ENCODE measurements at regions not wholly inside any gene's neighbourhood (a gene's known extent, or its start where the extent isn't known, plus 50 kb on each side); places are given as distances from the start of the nearest gene placed in this dataset.

DNA sequence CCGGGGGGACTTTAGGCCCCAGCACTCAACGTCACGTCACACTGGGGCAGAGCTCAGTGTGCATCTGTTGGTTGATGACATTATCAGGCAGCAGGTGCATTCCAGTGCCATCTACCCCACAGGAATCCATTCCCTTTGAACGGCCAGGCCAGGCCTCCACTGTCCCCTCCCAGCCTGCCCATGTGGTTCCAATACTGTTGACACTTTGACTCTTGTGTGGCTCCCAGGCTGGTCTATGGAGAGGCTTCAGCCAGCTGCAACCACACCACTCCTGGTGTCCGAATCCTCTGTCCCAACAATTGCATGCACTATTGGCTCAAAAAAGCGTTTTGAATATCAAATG, 92.0 kb upstream of the SIM2 start:
- H3K27me3 Mint-ChIP-seq (ENCODE audit: low read depth in 2 of 2) = peaks cover 13 to 16% of the 10 kb centered on the region in 2 donors

DNA sequence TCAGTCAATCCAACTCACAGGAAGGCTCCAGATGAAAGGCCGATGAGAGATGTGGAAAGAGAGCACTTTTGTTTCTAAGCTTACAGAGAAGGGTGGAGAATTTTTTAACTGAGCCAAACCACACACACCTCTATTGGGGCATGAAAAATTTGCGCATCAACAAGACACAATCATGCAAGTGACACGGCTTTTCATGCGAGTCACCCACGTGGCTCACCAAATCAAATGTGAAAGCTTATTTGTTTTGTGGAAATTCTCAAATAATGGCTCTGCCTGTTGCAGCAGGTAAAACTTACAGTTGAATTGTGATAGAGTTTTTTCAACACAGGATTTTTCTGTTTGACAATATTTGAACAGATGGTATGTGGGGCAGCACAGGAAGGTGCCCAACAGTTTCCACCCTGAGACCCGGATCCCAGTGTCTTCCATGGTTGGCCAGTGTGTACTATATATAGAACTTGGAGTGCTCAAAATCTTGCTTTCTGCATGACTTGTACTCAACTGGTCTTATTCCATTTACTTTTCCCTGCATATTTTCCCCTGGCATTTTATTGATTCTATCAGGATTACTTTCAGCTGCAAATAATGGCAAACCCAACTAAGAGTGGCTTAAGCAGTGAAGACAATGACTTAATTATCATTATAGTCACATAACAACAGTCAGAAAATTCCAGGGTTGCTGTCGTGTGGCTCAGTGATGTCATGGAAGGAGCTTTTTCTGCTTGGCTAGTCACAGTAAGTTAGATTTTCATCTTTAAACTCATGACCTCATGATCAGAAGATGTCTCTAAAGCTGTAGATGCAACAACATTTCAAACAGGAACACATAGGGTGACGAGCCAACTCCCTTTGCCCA, 90.6 kb upstream of the SIM2 start:
- H3K4me3 ChIP-seq (ENCODE audit: low read length) = no peak overlapping the region
- no peaks in the 10 kb centered on the region for H3K27me3 ChIP-seq (ENCODE audit: control insufficient read depth, insufficient read depth, low read length)
- no peaks in the 10 kb centered on the region for H3K4me1 ChIP-seq (ENCODE audit: control insufficient read depth, insufficient read depth, low read length)
- Mint-ChIP-seq H3K27ac (no peak overlapping the region), H3K4me3 (no peak overlapping the region), H3K9me3 (no peaks in the 10 kb centered on the region), H3K4me1 (no peaks in the 10 kb centered on the region), H3K27me3 (ENCODE audit: low read depth in 2 of 2) (peaks cover 16 to 25% of the 10 kb centered on the region in 2 donors), H3K36me3 (no peaks in the 10 kb centered on the region)
- H3K36me3 ChIP-seq (ENCODE audit: control insufficient read depth, insufficient read depth, low read length) = no peaks in the 10 kb centered on the region
- no peaks in the 10 kb centered on the region for H3K9me3 ChIP-seq (ENCODE audit: control insufficient read depth, insufficient read depth, low read length)
- ATAC-seq (no peak), DNase-seq (no peak)
- TF ChIP-seq CTCF (IDR thresholded peaks at IDR 0.05) = no peak
- no peak overlapping the region for H3K27ac ChIP-seq (ENCODE audit: low read length)
- intact Hi-C loops (cut with micrococcal nuclease) = no loop called here
- 83% methylated on average over 7 of the region's 8 CpGs for WGBS (ENCODE audit: insufficient coverage)

More for the DNA sequence above, 92.0 kb upstream of the SIM2 start:
- ATAC-seq (no peak), DNase-seq (no peak)
- H3K27ac ChIP-seq (ENCODE audit: low read length) = no peak overlapping the region
- no peaks in the 10 kb centered on the region for H3K4me1 Mint-ChIP-seq
- no peaks in the 10 kb centered on the region for H3K27me3 ChIP-seq (ENCODE audit: control insufficient read depth, insufficient read depth, low read length)
- no peaks in the 10 kb centered on the region for H3K4me1 ChIP-seq (ENCODE audit: control insufficient read depth, insufficient read depth, low read length)
- no peaks in the 10 kb centered on the region for H3K36me3 ChIP-seq (ENCODE audit: control insufficient read depth, insufficient read depth, low read length)
- H3K27ac Mint-ChIP-seq = no peak overlapping the region
- TF ChIP-seq CTCF (IDR thresholded peaks at IDR 0.05) = no peak
- H3K36me3 Mint-ChIP-seq = no peaks in the 10 kb centered on the region
- no peaks in the 10 kb centered on the region for H3K9me3 Mint-ChIP-seq
- no peak overlapping the region for H3K4me3 Mint-ChIP-seq
- 85% methylated on average over 6 of the region's 6 CpGs for WGBS (ENCODE audit: insufficient coverage)
- H3K9me3 ChIP-seq (ENCODE audit: control insufficient read depth, insufficient read depth, low read length) = no peaks in the 10 kb centered on the region
- intact Hi-C loops (cut with micrococcal nuclease) = no loop called here
- H3K4me3 ChIP-seq (ENCODE audit: low read length) = no peak overlapping the region

- Histone ChIP-seq H3K36me3 (ENCODE audit: control insufficient read depth, insufficient read depth, low read length) (no peaks in the 10 kb centered on the region), H3K27me3 (ENCODE audit: control insufficient read depth, insufficient read depth, low read length) (no peaks in the 10 kb centered on the region), H3K4me3 (ENCODE audit: low read length) (no peak overlapping the region), H3K9me3 (ENCODE audit: control insufficient read depth, insufficient read depth, low read length) (no peaks in the 10 kb centered on the region), H3K27ac (ENCODE audit: low read length) (no peak overlapping the region), H3K4me1 (ENCODE audit: control insufficient read depth, insufficient read depth, low read length) (no peaks in the 10 kb centered on the region)
- TF ChIP-seq CTCF (IDR thresholded peaks at IDR 0.05) = no peak
- no peaks in the 10 kb centered on the region for H3K4me1 Mint-ChIP-seq
- no peak for ATAC-seq
- H3K27me3 Mint-ChIP-seq (ENCODE audit: low read depth in 2 of 2) = peaks cover 20 to 29% of the 10 kb centered on the region in 2 donors
- no peak overlapping the region for H3K27ac Mint-ChIP-seq
- no peaks in the 10 kb centered on the region for H3K9me3 Mint-ChIP-seq
- 100% methylated on average over 1 of the region's 1 CpG for WGBS (ENCODE audit: insufficient coverage)
- H3K4me3 Mint-ChIP-seq = no peak overlapping the region
- H3K36me3 Mint-ChIP-seq = no peaks in the 10 kb centered on the region
- intact Hi-C loops (cut with micrococcal nuclease) = no loop called here
- DNase-seq = no peak
Observed at GRCh38 chr21:36608897-36609225, 90.1 kb upstream of the SIM2 start.

- no peak overlapping the region for H3K4me3 Mint-ChIP-seq
- no peaks in the 10 kb centered on the region for H3K36me3 ChIP-seq (ENCODE audit: control insufficient read depth, insufficient read depth, low read length)
- H3K36me3 Mint-ChIP-seq = no peaks in the 10 kb centered on the region
- H3K4me1 ChIP-seq (ENCODE audit: control insufficient read depth, insufficient read depth, low read length) = no peaks in the 10 kb centered on the region
- no peak overlapping the region for H3K4me3 ChIP-seq (ENCODE audit: low read length)
- intact Hi-C loops (cut with micrococcal nuclease) = no loop called here
- H3K27ac ChIP-seq (ENCODE audit: low read length) = no peak overlapping the region
- DNase-seq (no peak), ATAC-seq (no peak)
- TF ChIP-seq CTCF (IDR thresholded peaks at IDR 0.05) = no peak
- H3K4me1 Mint-ChIP-seq = no peaks in the 10 kb centered on the region
- H3K27me3 ChIP-seq (ENCODE audit: control insufficient read depth, insufficient read depth, low read length) = no peaks in the 10 kb centered on the region
- peaks cover 21 to 29% of the 10 kb centered on the region in 2 donors for H3K27me3 Mint-ChIP-seq (ENCODE audit: low read depth in 2 of 2)
- no peaks in the 10 kb centered on the region for H3K9me3 Mint-ChIP-seq
- no peak overlapping the region for H3K27ac Mint-ChIP-seq
- no peaks in the 10 kb centered on the region for H3K9me3 ChIP-seq (ENCODE audit: control insufficient read depth, insufficient read depth, low read length)
Observed at GRCh38 chr21:36609654-36610053, 89.3 kb upstream of the SIM2 start.
